ENCODE measurements at regions not wholly inside any gene's neighbourhood (a gene's known extent, or its start where the extent isn't known, plus 50 kb on each side); places are given as distances from the start of the nearest gene placed in this dataset.

DNA sequence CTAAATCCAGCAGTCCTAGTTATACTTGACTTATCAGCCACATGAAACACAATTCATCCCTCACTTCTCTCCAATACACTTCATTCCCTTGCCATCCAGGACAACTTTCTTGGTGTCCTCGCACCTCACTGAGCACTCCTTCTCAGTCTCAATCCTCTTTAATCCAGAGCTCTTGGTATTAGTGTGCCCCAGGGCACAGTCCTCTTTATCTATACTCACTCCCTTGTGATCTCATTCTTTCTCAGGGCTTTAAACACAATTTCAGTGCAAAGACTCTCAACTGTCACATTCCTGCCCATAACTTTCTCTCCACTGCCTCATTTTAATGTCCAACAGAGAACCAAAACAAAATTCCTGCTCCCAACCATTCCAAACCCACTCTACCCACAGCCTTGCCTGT is 60.8 kb upstream of the SPOPL start:
- H3K4me3 ChIP-seq (ENCODE audit: low read depth, low read length): no peak overlapping the region
- no peak for TF ChIP-seq CTCF (conservative IDR thresholded peaks at IDR 0.05; ENCODE audit: low read depth, low read length)

DNA sequence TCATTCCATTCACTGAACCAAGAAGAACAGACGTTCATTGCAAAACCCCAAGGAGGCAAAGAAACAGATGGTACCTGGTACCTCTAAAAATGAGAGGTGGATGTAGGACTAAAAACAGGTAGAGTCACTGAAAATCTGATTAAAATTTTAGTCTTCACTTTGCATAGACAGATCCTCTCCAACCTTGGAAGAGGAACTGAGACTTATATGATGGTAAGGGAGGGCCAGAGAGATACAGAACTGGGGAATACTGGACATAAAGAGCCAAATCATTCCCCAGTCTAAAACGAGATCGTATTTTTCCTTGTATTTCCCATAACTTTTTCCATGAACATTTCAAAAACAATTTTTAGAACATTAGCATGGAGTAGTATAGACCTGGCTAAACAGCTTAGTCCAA is 59.7 kb upstream of the SPOPL start:
- no peak for TF ChIP-seq CTCF (conservative IDR thresholded peaks at IDR 0.05; ENCODE audit: low read depth, low read length)
- DNase-seq (ENCODE audit: low read depth): no peak
- H3K4me3 ChIP-seq (ENCODE audit: low read depth, low read length): no peak overlapping the region

More for the DNA sequence above, 60.8 kb upstream of the SPOPL start:
- no peak for DNase-seq (ENCODE audit: low read depth)

DNA sequence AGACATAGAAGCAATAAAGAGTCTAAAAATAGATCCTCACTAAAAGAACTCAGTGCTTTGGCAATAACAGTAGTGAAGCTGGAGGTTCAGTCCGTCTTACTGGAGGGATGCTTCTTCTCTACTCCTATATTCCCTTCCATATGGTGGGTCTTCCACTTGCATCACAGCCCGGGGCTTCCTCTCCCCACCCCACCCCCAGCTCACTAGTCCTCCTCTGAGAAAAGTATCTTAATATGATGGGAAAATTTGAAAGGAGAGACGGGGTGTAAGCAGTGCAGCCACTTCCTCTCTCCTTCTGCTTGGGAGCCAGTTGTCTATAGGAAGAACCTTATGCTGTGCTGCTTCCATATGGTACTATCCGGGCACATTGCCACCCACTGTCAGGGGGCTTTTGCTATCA is 57.2 kb upstream of the SPOPL start:
- DNase-seq (ENCODE audit: low read depth): no peak
- no peak for TF ChIP-seq CTCF (conservative IDR thresholded peaks at IDR 0.05; ENCODE audit: low read depth, low read length)
- H3K4me3 ChIP-seq (ENCODE audit: low read depth, low read length): no peak overlapping the region

- no peak for TF ChIP-seq CTCF (conservative IDR thresholded peaks at IDR 0.05; ENCODE audit: low read depth, low read length)
- H3K4me3 ChIP-seq (ENCODE audit: low read depth, low read length): no peak overlapping the region
- DNase-seq (ENCODE audit: low read depth): no peak
Observed at GRCh38 chr2:138445227-138445626, 56.3 kb upstream of the SPOPL start.

- TF ChIP-seq CTCF (conservative IDR thresholded peaks at IDR 0.05; ENCODE audit: low read depth, low read length): no peak
- DNase-seq (ENCODE audit: low read depth): no peak
- no peak overlapping the region for H3K4me3 ChIP-seq (ENCODE audit: low read depth, low read length)
Observed at GRCh38 chr2:138446043-138446442, 55.5 kb upstream of the SPOPL start.

DNA sequence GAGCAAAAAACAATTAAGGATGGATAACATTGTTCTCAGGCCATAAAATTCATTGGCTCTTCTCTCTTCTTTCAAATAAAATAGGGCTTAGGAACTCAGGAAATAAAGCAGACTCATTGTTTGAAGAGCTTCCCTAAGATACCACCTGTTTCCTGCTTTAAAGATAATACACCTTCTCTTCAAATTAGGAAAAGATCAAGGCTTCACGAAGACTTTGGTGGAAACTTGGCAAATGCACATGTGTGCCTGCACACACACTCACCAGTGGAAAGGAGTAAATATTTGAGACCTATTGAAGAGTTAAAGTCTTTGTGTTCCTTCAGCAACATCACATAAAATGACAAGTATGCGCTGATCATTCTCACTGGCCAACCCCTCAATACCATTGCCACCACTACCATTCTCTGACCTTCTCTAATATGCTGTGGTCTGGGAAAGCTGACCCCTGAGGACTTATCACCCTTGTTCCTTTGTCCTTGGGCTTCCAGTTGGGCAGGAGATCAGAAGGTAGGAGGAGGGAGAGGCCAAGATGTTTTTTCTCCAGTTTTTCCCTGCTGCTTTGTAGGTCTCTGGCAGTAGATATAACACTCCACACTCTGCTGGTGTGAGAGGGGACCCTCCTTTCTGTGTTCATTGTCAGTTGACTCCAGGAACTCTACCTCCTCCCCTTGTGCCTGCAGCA is 53.5 kb upstream of the SPOPL start:
- DNase-seq (ENCODE audit: low read depth): no peak
- TF ChIP-seq CTCF (conservative IDR thresholded peaks at IDR 0.05; ENCODE audit: low read depth, low read length): no peak
- H3K4me3 ChIP-seq (ENCODE audit: low read depth, low read length): no peak overlapping the region
